ENCODE measurements at regions not wholly inside any gene's neighbourhood (a gene's known extent, or its start where the extent isn't known, plus 50 kb on each side); places are given as distances from the start of the nearest gene placed in this dataset.

GRCh38 chr3:180401226-180401625, 200.7 kb upstream of the TTC14 start:
- TF ChIP-seq CTCF (IDR thresholded peaks at IDR 0.05 in 8 of 11, conservative IDR thresholded peaks at IDR 0.05 in 3 of 11): no peak
- no peak for TF ChIP-seq POLR2A (IDR thresholded peaks at IDR 0.05)
